A204.1 (cell line): ENCODE measurements at regions not wholly inside any gene's neighbourhood (a gene's known extent, or its start where the extent isn't known, plus 50 kb on each side); places are given as distances from the start of the nearest gene placed in this dataset.
"Not testable (repeated sequence)": the region's sequence is repeated elsewhere in the genome, so short reads cannot be mapped to it uniquely, and the experiment has no call there.

Experiments used
- FAIRE-seq: peaks from 2 replicates; lab custom pipeline; 2012; peaks lifted over from hg19 to GRCh38; lab: Jason Lieb, UNC

DNA sequence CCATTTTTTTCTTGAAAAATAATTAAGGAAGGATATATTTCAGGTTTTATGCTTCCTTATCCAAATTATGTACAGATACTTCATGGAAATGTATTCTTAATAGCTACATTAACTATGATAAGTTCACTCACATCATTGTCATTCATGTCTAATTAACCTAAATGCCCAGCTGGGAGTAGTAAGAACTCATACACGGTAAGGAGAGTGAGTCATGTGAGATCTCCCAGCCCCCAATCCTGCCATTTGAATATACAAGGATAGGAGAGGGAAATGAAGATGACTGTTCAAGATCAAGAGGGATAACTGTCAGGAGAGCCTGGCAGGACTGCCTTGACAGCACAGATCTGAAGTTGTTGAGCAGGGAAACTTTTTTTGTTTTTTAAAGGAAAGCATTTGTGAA is 343.4 kb upstream of the USP15 start:
- FAIRE-seq = no peak

DNA sequence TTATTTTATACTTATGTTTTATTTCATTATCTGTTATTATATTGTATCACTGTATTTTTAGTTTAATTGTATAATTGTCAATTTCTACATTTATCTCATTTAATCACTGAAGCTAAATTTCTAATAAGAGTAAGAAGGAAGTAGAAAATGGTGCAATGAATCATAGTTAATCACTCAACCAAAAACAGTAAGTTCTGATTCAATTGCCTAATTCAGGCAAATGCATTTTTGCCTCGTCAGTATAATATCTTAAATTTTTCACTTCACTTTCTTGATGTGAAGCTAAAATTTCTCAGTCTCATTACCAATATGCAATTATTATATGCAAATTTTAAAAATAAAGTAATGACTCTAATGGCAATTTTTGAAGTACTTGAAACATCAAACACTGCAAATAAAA is 340.5 kb upstream of the USP15 start:
- no peak for FAIRE-seq

- no peak for FAIRE-seq
Observed at GRCh38 chr12:61920230-61920629, 340.0 kb upstream of the USP15 start.

DNA sequence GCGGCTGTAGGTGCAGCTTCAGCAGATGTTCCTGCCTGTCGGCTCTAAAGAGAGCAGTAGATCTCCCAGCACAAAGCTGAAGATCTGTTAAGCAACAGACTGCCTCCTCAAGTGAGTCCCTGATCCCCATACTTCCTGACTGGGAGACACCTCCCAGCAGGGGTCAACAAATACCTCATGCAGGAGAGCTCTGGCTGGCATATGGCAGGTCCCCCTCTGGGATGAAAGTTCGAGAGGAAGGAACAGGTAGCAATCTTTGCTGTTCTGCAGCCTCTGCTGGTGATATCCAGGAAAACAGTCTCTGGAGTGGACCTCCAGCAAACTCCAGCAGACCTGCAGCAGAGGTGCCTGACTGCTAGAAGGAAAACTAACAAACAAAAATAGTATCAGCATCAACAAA is 337.1 kb upstream of the USP15 start:
- FAIRE-seq = no peak

DNA sequence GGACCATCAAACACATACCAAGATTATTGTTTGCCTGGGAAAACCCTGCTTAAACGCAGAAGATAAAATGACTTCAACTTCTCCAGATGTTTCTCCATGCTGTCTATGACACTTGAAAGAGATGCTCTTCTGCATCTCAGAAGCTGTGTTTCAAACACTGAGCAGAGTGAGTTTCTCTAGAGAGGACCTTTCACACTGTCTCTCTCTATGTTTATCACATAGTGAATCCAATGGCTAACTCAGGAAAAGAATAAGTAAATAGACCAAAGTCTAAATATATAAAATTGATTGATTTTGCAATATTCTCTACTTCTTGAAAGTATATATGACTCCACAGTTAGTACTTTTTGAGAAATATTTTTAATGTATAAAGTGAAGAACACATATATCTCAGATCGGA is 325.6 kb upstream of the USP15 start:
- no peak for FAIRE-seq

- no peak for FAIRE-seq
Observed at GRCh38 chr12:61939977-61940376, 320.2 kb upstream of the USP15 start.

DNA sequence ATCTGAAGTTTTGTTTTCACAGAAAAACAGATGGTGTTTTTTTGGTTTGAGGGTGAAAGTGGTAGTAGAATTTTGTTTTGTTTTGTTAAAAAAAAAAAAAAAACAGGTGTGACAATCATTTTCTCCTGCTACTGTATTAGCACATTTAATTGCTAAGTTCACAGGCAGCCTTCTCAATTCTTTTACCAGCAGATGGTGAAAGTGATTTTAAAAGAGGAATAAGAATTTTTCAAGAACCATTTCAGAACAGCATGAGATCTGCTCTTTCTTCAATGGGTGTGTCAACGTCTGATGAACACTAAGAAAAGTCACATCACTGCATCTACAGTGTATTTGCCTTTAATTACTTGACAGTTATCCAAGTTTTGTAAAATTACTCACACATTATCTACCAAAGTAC is 303.7 kb upstream of the USP15 start:
- no peak for FAIRE-seq

DNA sequence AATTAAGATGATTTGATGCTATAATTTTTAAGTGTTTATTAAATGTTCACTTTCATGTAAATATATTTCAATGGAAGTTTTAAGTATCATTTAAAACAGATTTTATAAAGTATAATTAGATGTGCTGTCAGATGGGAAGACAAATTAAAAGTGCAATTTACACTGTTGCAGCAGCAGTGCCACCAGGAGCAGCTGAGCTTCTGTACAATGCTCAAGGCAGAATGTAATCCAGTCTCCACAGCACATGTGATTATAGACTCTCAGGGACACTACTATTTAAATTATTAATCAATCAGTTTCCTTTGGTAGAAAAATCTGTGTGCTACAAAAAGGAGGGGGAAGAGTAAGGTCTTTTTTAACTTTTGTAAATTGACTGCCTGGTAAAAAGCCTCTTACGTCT is 285.7 kb upstream of the USP15 start:
- no peak for FAIRE-seq

DNA sequence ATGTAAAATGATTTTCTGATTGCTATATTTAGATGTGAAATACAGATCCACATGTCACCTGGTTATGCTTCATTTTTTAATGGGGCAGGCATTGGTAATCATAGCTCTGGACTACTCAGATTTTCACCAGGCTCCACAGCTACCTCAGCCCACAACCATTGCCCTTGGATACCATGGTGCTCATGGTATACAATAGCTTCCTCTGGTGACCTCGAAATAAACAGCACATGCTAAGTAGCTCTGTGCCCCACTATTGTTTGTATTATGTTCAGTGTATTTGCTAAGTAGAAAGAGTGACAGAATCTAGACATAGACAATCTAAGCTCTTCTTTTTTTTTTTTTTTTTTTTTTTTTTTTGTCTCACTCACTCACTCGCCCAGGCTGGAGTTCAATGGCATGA is 274.4 kb upstream of the USP15 start:
- no peak for FAIRE-seq

DNA sequence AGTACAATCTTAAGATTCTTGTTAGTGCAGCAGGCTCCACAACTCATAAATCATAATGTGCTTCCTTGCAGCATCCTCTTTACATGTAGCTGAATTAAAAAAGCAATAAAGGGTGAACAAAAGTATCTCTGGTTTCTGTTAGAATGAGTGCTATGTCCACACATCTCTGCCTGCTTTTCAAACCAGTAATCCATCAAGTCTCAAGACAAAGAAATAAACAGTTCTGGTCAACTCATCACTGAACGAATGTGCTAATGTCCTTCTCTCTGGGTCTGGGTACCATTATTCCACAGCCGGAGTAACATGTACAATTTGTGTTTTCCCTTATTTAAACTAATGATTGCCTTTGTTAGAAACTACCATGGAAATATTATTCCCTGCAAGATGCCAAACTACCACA is 273.0 kb upstream of the USP15 start:
- FAIRE-seq = no peak

GRCh38 chr12:61991661-61992060 is 268.5 kb upstream of the USP15 start:
- no peak for FAIRE-seq

GRCh38 chr12:61993734-61994345 is 266.4 kb upstream of the USP15 start:
- FAIRE-seq = peak; percentile 30

GRCh38 chr12:61996717-61997116 is 263.5 kb upstream of the USP15 start:
- FAIRE-seq = no peak

DNA sequence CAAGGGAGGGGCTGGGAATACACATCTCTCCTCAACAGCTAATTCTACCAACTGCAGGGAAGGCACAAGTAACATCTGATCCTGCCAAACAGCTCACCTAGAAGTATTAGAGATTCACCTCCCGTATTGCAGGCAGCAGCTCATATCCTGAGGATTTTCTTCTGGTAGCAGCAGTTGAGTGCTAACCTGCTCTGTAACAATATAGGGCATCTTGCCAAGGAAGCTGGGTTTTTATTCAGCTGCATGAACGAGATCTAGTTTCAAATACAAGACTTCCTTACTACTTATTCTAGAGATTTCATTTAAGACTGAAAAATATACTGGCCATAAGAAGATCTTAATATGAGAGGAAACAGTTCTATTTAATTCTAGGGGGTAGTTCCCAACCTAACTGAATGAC is 261.4 kb upstream of the USP15 start:
- no peak for FAIRE-seq

GRCh38 chr12:61999311-61999710 is 260.9 kb upstream of the USP15 start:
- no peak for FAIRE-seq

GRCh38 chr12:62001424-62001823 is 258.8 kb upstream of the USP15 start:
- FAIRE-seq = no peak

- no peak for FAIRE-seq
Observed at GRCh38 chr12:62003226-62003625, 257.0 kb upstream of the USP15 start.

GRCh38 chr12:62003701-62004100 is 256.5 kb upstream of the USP15 start:
- FAIRE-seq = peak; percentile 62

DNA sequence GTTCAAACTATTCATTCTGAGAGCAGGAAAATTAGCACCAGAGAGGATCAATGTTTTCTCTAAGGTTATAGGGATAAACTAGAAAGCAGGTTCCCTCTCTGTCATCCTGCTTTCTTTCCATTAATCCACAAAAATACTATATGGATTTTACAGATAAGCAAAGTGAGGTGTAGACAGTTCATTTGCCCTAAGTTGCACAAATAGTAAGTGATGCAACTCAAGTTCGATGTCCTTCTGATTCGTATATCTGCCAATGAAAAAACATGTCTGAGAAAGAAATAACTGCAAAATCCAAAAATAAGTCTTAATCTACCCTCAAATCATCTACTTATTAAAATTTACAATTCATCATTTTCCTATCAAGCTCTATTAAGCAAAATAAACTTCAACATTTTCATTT is 254.6 kb upstream of the USP15 start:
- FAIRE-seq = no peak

GRCh38 chr12:62006076-62006732 is 254.0 kb upstream of the USP15 start:
- peak; percentile 95 for FAIRE-seq

DNA sequence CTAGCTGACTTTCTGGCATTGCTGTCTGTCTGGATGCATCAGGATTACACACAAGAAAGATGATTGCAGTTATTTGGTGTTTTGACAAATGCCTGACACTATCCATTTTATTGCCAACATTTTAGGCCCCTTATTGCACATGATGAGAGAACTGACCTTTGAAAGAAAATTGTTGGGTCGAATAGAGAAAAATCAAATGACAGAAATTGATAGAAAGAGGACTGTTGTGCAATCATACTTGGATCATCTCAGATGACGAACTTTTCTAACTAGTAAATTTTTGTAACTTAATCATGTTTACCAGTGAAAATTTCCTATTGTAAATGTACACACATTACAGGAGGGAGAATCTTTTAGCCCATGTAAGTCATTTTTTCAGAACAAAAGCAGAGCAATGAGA is 251.5 kb upstream of the USP15 start:
- FAIRE-seq = no peak

DNA sequence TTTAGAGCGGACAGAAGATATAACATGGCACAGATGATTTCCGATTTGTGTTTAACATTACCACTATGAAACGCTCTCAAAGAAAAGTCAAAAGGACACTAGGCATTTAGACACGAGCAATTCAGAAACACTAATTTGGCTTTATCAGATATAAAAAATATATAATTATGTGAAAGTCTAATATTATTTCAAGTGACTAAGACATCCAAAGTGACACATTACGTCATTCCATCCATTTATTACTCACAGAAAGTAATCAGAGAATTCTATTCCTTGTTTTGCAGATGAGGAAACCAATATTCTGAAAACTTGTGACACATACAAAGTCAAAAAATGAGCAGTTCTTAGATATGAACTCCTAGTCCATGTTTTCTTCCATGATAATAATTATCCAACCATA is 250.8 kb upstream of the USP15 start:
- FAIRE-seq = no peak

DNA sequence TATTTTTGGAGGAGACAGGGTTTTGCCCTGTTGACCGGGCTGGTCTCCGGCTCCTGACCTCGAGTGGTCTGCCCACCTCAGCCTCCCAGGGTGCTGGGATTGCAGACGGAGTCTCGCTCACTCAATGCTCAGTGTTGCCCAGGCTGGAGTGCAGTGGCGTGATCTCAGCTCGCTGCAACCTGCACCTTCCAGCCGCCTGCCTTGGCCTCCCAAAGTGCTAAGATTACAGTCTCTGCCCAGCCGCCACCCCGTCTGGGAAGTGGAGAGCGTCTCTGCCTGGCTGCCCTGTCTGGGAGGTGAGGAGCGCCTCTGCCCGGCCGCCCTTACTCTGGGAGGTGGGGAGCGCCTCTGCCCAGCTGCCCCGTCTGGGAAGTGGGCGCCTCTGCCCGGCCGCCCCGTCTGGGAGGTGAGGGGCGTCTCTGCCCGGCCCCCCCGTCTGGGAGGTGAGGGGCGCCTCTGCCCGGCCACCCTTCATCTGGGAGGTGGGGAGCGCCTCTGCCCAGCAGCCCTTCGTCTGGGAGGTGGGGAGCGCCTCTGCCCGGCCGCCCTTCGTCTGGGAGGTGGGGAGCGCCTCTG is 249.8 kb upstream of the USP15 start:
- FAIRE-seq = not testable (repeated sequence)

- not testable (repeated sequence) for FAIRE-seq
Observed at GRCh38 chr12:62010973-62011372, 249.2 kb upstream of the USP15 start.
